ENCODE measurements at regions not wholly inside any gene's neighbourhood (a gene's known extent, or its start where the extent isn't known, plus 50 kb on each side); places are given as distances from the start of the nearest gene placed in this dataset.

DNA sequence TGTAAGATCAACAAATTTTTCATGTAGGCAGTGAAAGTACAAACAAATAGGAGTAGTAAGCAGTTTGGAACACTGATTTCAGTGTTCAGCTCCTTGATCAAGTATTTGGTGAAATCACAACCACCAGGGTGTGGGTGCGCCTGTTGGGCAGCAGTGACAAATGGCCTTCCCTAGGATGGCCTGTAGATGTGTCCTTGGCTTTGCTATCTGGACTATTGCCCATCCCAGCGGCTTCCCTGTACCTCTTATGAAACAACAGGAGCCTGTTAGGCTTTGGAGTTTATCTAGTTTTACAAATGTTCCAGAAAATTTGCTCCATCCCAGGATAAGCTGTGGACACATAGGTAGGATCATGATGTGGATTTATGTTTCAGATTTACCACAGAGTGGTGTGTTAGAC, 216.8 kb upstream of the FAT1 start:
- ATAC-seq (ENCODE audit: low read depth): no peak
- DNase-seq: no peak
- Mint-ChIP-seq H3K27ac (no peak overlapping the region), H3K9me3 (peaks cover 2% of the 10 kb centered on the region), H3K27me3 (no peaks in the 10 kb centered on the region), H3K4me1 (no peaks in the 10 kb centered on the region), H3K4me3 (no peak overlapping the region), H3K36me3 (ENCODE audit: low read depth) (no peaks in the 10 kb centered on the region)
- CTCF ChIA-PET: no interaction called here
- POLR2A ChIA-PET: no interaction called here
- intact Hi-C loops (cut with micrococcal nuclease): no loop called here
- TF ChIP-seq, protein P1, sequence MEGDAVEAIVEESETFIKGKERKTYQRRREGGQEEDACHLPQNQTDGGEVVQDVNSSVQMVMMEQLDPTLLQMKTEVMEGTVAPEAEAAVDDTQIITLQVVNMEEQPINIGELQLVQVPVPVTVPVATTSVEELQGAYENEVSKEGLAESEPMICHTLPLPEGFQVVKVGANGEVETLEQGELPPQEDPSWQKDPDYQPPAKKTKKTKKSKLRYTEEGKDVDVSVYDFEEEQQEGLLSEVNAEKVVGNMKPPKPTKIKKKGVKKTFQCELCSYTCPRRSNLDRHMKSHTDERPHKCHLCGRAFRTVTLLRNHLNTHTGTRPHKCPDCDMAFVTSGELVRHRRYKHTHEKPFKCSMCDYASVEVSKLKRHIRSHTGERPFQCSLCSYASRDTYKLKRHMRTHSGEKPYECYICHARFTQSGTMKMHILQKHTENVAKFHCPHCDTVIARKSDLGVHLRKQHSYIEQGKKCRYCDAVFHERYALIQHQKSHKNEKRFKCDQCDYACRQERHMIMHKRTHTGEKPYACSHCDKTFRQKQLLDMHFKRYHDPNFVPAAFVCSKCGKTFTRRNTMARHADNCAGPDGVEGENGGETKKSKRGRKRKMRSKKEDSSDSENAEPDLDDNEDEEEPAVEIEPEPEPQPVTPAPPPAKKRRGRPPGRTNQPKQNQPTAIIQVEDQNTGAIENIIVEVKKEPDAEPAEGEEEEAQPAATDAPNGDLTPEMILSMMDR (IDR thresholded peaks at IDR 0.05): no peak

DNA sequence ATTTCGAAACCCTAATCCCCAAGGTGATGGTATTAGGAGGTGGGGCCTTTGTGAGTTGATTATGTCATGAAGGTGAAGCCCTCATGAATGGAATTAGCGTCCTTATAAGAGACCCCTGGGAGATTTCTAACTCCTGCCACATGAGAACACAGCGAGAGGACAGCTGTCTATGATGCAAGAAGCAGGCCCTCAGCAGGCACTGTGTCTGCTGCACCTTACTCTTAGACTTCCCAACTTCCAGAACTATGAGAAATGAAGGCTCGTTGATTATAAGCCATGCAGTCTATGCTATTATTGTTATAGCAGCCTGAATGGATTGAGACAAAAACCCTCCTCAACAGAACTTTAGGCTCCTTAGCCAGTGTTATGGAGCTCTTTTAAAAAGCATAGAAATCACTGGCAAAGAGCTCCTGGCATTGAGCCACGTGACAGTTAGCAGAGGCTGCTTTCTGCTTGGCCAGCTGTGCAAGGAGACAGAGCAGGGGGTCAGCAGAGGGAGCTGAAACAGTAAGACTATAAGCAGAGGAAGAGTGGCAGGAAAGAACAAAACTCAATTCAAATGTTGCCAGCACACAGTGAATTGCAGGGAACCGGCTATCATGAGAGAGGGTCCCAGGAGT, 219.2 kb upstream of the FAT1 start:
- TF ChIP-seq, protein P1 (IDR thresholded peaks at IDR 0.05): no peak
- H3K36me3 Mint-ChIP-seq (ENCODE audit: low read depth): no peaks in the 10 kb centered on the region
- H3K27me3 Mint-ChIP-seq: no peaks in the 10 kb centered on the region
- DNase-seq: no peak
- H3K4me3 Mint-ChIP-seq: no peak overlapping the region
- intact Hi-C loops (cut with micrococcal nuclease): no loop called here
- H3K27ac Mint-ChIP-seq: no peak overlapping the region
- peaks cover 5% of the 10 kb centered on the region for H3K9me3 Mint-ChIP-seq
- no peaks in the 10 kb centered on the region for H3K4me1 Mint-ChIP-seq
- POLR2A ChIA-PET: no interaction called here
- CTCF ChIA-PET: no interaction called here
- ATAC-seq (ENCODE audit: low read depth): no peak

DNA sequence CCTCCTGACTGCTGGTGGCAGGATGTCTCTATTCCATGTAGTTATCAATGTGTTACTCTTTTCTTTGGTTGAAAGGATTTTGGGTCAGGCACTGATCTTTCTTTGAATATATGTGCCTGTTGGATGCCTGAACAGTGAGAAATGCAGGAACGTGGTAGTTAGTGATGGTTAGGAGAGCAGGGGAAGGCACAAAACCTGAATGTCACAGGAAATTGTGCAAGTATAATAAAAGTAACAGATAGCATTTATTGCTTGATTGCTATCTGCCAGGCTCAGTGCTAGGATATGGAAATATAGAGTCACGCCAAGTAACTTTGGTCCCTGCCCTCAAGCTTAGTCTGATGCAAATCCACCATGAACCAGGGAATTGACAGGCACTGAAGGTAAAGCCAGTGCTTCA, 219.8 kb upstream of the FAT1 start:
- no peak for DNase-seq
- intact Hi-C loops (cut with micrococcal nuclease): no loop called here
- Mint-ChIP-seq H3K36me3 (ENCODE audit: low read depth) (no peaks in the 10 kb centered on the region), H3K27ac (no peak overlapping the region), H3K27me3 (no peaks in the 10 kb centered on the region), H3K4me3 (no peak overlapping the region), H3K9me3 (peaks cover 5% of the 10 kb centered on the region), H3K4me1 (no peaks in the 10 kb centered on the region)
- TF ChIP-seq, protein P1 (IDR thresholded peaks at IDR 0.05): no peak
- POLR2A ChIA-PET: no interaction called here
- CTCF ChIA-PET: no interaction called here
- no peak for ATAC-seq (ENCODE audit: low read depth)

DNA sequence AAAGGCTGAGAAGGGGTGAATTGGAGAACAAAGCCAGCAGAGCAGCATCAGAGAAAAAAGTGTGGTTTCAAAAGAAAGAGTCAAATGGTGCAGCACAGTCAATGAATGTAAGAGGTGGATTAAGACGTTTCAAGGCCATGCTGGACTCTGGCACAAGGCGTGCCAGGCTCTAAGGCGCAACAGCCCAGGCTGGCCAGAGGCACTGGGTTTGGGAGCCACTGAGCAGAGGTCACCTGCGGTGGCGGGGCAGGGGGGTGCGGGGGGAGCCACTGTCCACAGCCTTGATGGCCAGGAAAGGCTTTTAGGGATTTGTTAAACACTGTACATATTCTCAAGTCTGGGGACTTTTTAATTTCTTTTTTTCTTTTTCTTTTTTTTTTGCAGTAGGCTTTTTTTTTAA, 222.5 kb upstream of the FAT1 start:
- ChIA-PET CTCF (no interaction called here), POLR2A (no interaction called here)
- H3K27me3 Mint-ChIP-seq: no peaks in the 10 kb centered on the region
- intact Hi-C loops (cut with micrococcal nuclease): no loop called here
- H3K4me3 Mint-ChIP-seq: no peak overlapping the region
- TF ChIP-seq, protein P1 (IDR thresholded peaks at IDR 0.05): no peak
- DNase-seq (no peak), ATAC-seq (ENCODE audit: low read depth) (no peak)
- H3K9me3 Mint-ChIP-seq: peaks cover 5% of the 10 kb centered on the region
- no peak overlapping the region for H3K27ac Mint-ChIP-seq
- H3K4me1 Mint-ChIP-seq: no peaks in the 10 kb centered on the region
- H3K36me3 Mint-ChIP-seq (ENCODE audit: low read depth): no peaks in the 10 kb centered on the region

DNA sequence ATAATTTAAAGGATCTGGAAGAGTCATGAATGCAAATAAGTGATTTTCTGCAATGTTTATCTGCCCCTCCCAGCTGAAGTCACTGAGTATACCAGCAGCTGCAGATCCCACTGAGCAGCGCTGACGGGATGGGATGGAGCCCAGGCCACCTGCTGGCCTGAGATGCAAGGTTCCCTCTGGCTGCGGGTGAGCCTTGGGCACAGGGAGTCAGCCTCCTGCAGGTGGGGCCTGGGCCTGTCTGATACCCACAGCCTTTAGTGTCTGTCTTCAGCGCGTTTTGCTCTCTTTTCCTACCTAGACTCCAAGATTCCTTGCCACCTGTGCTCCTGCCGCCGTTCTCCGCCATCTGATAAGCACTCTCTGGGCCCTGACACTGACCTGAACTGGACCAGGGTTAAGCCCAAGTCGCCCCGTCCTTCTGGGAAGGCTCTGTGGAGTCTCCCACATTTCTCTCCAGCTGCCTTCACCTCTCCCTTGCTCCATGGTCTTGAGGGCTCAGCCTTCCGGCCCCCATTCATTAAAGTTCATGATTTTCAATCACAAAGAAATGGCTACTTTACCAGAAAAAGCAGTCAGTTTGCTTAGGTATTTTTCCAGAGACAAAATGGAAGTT, 223.1 kb upstream of the FAT1 start:
- CTCF ChIA-PET: no interaction called here
- no peaks in the 10 kb centered on the region for H3K4me1 Mint-ChIP-seq
- intact Hi-C loops (cut with micrococcal nuclease): no loop called here
- no peak overlapping the region for H3K4me3 Mint-ChIP-seq
- ATAC-seq (ENCODE audit: low read depth) (no peak), DNase-seq (no peak)
- TF ChIP-seq, protein P1 (IDR thresholded peaks at IDR 0.05): no peak
- no peak overlapping the region for H3K27ac Mint-ChIP-seq
- peaks cover 5% of the 10 kb centered on the region for H3K9me3 Mint-ChIP-seq
- POLR2A ChIA-PET: no interaction called here
- H3K27me3 Mint-ChIP-seq: no peaks in the 10 kb centered on the region
- no peaks in the 10 kb centered on the region for H3K36me3 Mint-ChIP-seq (ENCODE audit: low read depth)
